Immature natural killer cell (primary cell): ENCODE measurements at regions not wholly inside any gene's neighbourhood (a gene's known extent, or its start where the extent isn't known, plus 50 kb on each side); places are given as distances from the start of the nearest gene placed in this dataset.
A peak's percentile ranks its signal among the peaks of the same experiment; 100 is the strongest.
"Not testable (repeated sequence)": the region's sequence is repeated elsewhere in the genome, so short reads cannot be mapped to it uniquely, and the experiment has no call there.

Experiments used
- DNase-seq, 3 donors: peaks; one replicate each; pipeline ENCODE4 v3.0.0; 2022; ENCODE audit warnings: mixed read lengths in 1 of 3
- H3K27ac Mint-ChIP-seq, 6 donors: one replicate each; pipeline ENCODE4 v1.8.0; 2020; ENCODE audit warnings: mixed read lengths in 6 of 6, mild to moderate bottlenecking in 5 of 6, inconsistent platforms in 4 of 6, moderate library complexity in 3 of 6
- H3K27me3 Mint-ChIP-seq, 3 donors: one replicate each; pipeline ENCODE4 v1.8.0; 2020 to 2021; ENCODE audit warnings: low read depth in 3 of 3, mild to moderate bottlenecking in 3 of 3, mixed read lengths in 3 of 3, moderate library complexity in 3 of 3, inconsistent platforms in 1 of 3
- H3K36me3 Mint-ChIP-seq, 3 donors: one replicate each; pipeline ENCODE4 v1.8.0; 2020; ENCODE audit warnings: mixed read lengths in 3 of 3, inconsistent platforms in 2 of 3, mild to moderate bottlenecking in 2 of 3
- H3K4me1 Mint-ChIP-seq, 2 donors: one replicate each; pipeline ENCODE4 v1.8.0; 2020; ENCODE audit warnings: inconsistent platforms in 2 of 2, mild to moderate bottlenecking in 2 of 2, mixed read lengths in 2 of 2, moderate library complexity in 1 of 2
- H3K4me3 Mint-ChIP-seq, 5 donors: one replicate each; pipeline ENCODE4 v1.8.0; 2020; ENCODE audit warnings: mild to moderate bottlenecking in 5 of 5, mixed read lengths in 5 of 5, inconsistent platforms in 3 of 5, moderate library complexity in 3 of 5
- H3K9me3 Mint-ChIP-seq, 6 donors: one replicate each; pipeline ENCODE4 v1.8.0; 2020; ENCODE audit warnings: mild to moderate bottlenecking in 6 of 6, mixed read lengths in 6 of 6, inconsistent platforms in 4 of 6, moderate library complexity in 3 of 6

DNA sequence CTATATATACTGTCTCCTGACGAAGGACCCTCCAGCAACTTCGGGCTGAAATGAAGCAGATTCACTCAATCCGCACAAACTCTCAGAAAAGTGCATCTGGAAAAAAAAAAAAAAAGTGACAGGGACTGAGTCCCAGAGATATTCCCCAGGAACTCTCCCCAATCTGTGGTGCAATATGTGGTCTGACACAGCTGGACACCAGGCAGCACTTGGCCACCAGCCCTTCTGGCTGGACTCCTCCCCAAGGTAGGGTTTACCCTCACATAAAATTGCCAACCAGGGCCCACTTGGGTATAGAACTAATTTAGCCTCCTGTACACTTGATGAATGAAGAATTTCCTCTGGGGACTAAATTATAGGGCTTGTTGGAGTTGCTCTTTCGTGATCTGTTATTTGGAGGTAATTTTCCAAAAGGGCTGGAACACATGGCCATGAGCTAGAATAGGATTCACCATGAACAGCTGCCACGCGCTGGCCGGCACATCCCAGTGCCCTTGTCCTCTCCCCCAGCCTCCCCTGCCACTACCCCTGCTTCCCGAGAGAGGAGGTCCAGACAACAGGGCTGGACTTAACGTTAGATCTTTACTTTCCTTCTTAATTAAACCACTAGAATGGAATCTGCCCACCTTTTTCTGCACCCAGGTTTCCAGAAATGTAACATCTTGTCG lies 379.2 kb downstream of the BMP2 start:
- no peaks in the 10 kb centered on the region for H3K36me3 Mint-ChIP-seq
- no peak overlapping the region for H3K4me3 Mint-ChIP-seq
- DNase-seq: no peak
- H3K27ac Mint-ChIP-seq: no peak overlapping the region
- H3K27me3 Mint-ChIP-seq: peaks cover 0 to 3% (median 0%) of the 10 kb centered on the region in 3 donors
- H3K4me1 Mint-ChIP-seq: no peaks in the 10 kb centered on the region
- peaks cover 0 to 20% (median 2%) of the 10 kb centered on the region in 6 donors for H3K9me3 Mint-ChIP-seq

DNA sequence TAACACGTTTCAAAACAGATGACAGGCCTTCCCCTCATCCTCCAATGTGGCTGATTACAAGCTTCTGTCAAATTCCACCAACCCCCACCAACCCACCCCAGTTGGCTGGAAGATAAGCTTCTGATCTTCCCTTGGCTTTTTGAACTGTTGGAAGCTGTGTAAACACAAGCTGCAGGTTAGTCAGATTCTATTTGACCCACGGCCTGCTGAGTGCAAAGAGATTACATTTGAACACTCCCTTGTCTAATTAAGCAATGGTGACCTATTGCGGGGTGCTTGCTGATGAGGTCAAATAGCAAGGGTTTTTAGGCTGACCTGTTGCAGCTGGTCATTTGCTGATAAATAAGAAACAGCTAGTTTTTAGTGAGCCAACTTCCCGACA lies 379.7 kb downstream of the BMP2 start:
- DNase-seq: no peak
- Mint-ChIP-seq H3K27ac (no peak overlapping the region), H3K36me3 (no peaks in the 10 kb centered on the region), H3K4me1 (no peaks in the 10 kb centered on the region), H3K4me3 (no peak overlapping the region), H3K27me3 (peaks cover 0 to 1% (median 0%) of the 10 kb centered on the region in 3 donors), H3K9me3 (peaks cover 0 to 20% (median 2%) of the 10 kb centered on the region in 6 donors)

DNA sequence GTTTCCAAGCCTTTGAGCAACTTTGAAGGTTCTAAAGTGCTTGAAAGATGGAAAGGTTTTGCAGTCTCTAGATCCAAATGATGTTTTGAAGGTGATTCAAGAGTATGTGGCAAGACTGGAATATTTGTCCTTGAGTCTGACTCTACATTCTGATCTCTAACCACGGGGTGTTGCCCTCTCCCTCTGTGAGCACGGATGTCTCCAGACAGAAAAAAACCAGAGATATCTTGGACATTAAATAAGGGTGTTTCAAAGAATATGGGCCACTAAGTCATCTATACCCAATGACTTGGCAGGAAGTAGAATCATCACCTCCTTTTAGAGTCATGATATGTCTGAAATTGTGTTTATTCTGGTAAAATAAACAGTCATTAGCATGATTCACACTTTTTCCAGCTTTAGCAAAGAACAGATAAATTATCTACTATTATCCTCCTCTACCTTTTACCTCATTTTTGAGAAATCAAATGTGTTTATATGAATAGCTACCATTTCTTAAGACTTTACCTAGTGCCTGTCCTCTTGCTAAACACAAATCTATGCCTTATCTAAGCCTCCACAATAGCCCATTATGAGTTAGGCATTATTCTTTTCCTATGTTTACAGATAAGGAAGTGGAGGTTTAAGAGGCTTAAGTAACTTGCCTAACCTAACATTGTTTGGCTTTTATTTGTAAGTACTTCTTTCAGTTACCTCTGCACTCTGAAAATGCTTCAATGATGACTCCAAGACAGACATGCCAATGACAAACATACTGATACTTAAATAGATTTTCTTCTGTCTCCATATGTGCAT lies 384.4 kb downstream of the BMP2 start:
- H3K27ac Mint-ChIP-seq: no peak overlapping the region
- no peaks in the 10 kb centered on the region for H3K4me1 Mint-ChIP-seq
- peaks cover 0 to 2% (median 0%) of the 10 kb centered on the region in 3 donors for H3K27me3 Mint-ChIP-seq
- no peak overlapping the region for H3K4me3 Mint-ChIP-seq
- H3K9me3 Mint-ChIP-seq: peaks cover 0 to 20% (median under 1%) of the 10 kb centered on the region in 6 donors
- H3K36me3 Mint-ChIP-seq: no peaks in the 10 kb centered on the region
- DNase-seq: no peak

GRCh38 chr20:7155282-7155681 lies 387.8 kb downstream of the BMP2 start:
- Mint-ChIP-seq H3K27ac (no peak overlapping the region), H3K9me3 (peaks cover 0 to 23% (median 2%) of the 10 kb centered on the region in 6 donors), H3K27me3 (peaks cover 0 to 2% (median 2%) of the 10 kb centered on the region in 3 donors), H3K36me3 (no peaks in the 10 kb centered on the region), H3K4me1 (no peaks in the 10 kb centered on the region), H3K4me3 (no peak overlapping the region)
- no peak for DNase-seq

GRCh38 chr20:7155794-7156193 lies 388.3 kb downstream of the BMP2 start:
- Mint-ChIP-seq H3K27ac (peak overlapping the region in 1 of 6 donors; percentile 38), H3K27me3 (peaks cover 0 to 2% (median 2%) of the 10 kb centered on the region in 3 donors), H3K4me3 (no peak overlapping the region), H3K36me3 (no peaks in the 10 kb centered on the region), H3K4me1 (no peaks in the 10 kb centered on the region), H3K9me3 (peaks cover 0 to 23% (median 2%) of the 10 kb centered on the region in 6 donors)
- no peak for DNase-seq

- no peak for DNase-seq
- no peak overlapping the region for H3K4me3 Mint-ChIP-seq
- peaks cover 0 to 36% (median 5%) of the 10 kb centered on the region in 6 donors for H3K9me3 Mint-ChIP-seq
- H3K27ac Mint-ChIP-seq: no peak overlapping the region
- H3K27me3 Mint-ChIP-seq: peaks cover 2 to 3% (median 3%) of the 10 kb centered on the region in 3 donors
- no peaks in the 10 kb centered on the region for H3K4me1 Mint-ChIP-seq
- peaks cover 0 to 5% (median 0%) of the 10 kb centered on the region in 3 donors for H3K36me3 Mint-ChIP-seq
These were observed 392.4 kb downstream of the BMP2 start for GRCh38 chr20:7159903-7160302.

DNA sequence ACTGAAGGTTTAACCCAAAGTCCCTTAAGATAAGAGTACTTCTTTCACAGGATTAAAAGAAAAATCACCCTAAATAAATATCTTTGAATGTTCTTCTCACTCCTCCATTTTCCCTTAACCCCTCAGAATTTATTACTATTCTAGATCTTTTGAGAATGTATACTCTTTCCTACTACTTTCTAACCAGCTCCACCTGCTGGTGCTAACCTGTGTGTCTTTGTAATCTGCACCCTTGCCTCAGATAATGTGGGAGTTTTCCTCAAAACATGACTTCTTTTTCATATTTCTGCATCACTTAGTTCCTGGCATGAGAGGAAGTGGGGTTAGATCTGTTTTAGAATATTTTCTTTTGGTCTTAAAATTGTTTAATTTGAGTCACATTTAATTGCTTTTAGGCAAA lies 394.2 kb downstream of the BMP2 start:
- Mint-ChIP-seq H3K9me3 (peaks cover 0 to 39% (median 9%) of the 10 kb centered on the region in 6 donors), H3K4me3 (no peak overlapping the region)

GRCh38 chr20:7171911-7172310 lies 404.4 kb downstream of the BMP2 start:
- no peak overlapping the region for H3K4me3 Mint-ChIP-seq
- no peaks in the 10 kb centered on the region for H3K36me3 Mint-ChIP-seq
- H3K4me1 Mint-ChIP-seq: no peaks in the 10 kb centered on the region
- no peak for DNase-seq
- no peak overlapping the region for H3K27ac Mint-ChIP-seq
- H3K9me3 Mint-ChIP-seq: peaks cover 0 to 12% (median 1%) of the 10 kb centered on the region in 6 donors
- H3K27me3 Mint-ChIP-seq: no peaks in the 10 kb centered on the region

More for the DNA sequence above, 394.2 kb downstream of the BMP2 start:
- H3K27ac Mint-ChIP-seq: no peak overlapping the region
- peaks cover 0 to 5% (median 0%) of the 10 kb centered on the region in 3 donors for H3K36me3 Mint-ChIP-seq
- peaks cover 2 to 6% (median 3%) of the 10 kb centered on the region in 3 donors for H3K27me3 Mint-ChIP-seq
- no peak for DNase-seq
- H3K4me1 Mint-ChIP-seq: no peaks in the 10 kb centered on the region

DNA sequence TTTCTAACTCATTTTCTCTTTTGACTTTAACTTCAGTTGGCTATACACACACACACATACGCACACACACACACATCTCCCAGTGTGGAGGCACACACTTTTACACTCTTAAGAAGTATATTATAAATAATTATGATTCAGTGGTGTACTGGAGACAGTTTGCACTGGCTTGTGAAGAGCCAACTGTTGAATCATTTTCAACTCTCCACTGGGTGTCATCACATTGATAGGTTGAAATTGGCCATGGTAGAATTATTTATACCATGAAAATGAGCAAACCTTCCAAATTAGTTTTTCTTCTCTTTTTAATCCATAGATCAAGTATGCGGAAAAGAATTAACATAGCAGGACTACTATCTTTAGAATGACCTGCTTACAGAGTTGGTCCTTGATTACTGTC lies 407.1 kb downstream of the BMP2 start:
- DNase-seq: no peak
- Mint-ChIP-seq H3K36me3 (no peaks in the 10 kb centered on the region), H3K27ac (no peak overlapping the region), H3K4me1 (no peaks in the 10 kb centered on the region), H3K4me3 (no peak overlapping the region), H3K27me3 (no peaks in the 10 kb centered on the region), H3K9me3 (peaks cover 0 to 9% (median 2%) of the 10 kb centered on the region in 6 donors)

- H3K4me3 Mint-ChIP-seq, H3K4me1 Mint-ChIP-seq, H3K27me3 Mint-ChIP-seq, H3K36me3 Mint-ChIP-seq, DNase-seq, H3K27ac Mint-ChIP-seq: not testable (repeated sequence)
- H3K9me3 Mint-ChIP-seq: peaks cover 0 to 17% (median 6%) of the 10 kb centered on the region in 6 donors
These were observed 408.3 kb downstream of the BMP2 start for GRCh38 chr20:7175827-7176226.

GRCh38 chr20:7178004-7178403 lies 410.5 kb downstream of the BMP2 start:
- Mint-ChIP-seq H3K36me3 (no peaks in the 10 kb centered on the region), H3K27me3 (peaks cover 0 to 4% (median 0%) of the 10 kb centered on the region in 3 donors), H3K9me3 (peaks cover 0 to 23% (median 12%) of the 10 kb centered on the region in 6 donors), H3K4me3 (no peak overlapping the region), H3K27ac (no peak overlapping the region), H3K4me1 (no peaks in the 10 kb centered on the region)
- no peak for DNase-seq

DNA sequence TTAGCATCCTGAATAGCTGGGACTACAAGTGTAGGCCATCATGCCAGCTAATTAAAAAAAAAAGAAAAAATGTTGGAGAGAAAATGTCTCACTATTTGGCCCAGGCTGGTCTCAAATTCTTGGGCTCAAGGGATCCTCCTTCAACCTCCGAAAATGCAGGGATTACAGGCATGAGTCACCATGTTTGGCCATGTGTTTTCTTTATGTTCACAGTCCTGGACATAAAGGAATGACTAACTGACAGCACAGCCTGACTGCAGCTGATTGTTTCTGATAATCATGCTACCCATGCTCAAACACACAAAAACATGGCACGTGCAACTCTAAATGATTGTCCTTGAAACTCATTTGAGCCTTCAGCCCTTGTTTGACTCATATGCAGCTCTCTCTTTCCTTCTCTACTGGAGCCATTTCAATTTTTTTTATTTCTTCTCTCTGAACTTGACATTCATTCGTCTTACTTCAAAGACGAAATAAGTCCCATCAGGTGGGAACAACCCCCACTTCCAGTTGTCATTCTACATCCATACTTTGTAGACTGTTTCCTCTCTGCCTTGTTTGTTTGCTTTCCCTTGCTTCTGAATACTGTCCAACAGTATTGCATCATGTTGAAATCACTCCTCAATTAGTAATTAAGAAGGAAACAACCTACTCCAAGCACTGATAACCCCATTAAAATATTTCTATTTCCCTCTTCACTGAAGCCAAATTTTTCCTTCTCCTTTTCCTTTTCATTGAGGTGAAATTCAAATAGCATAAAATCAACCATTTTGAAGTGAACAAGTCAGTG lies 413.0 kb downstream of the BMP2 start:
- no peaks in the 10 kb centered on the region for H3K36me3 Mint-ChIP-seq
- H3K27ac Mint-ChIP-seq: no peak overlapping the region
- H3K9me3 Mint-ChIP-seq: peaks cover 0 to 38% (median 13%) of the 10 kb centered on the region in 6 donors
- DNase-seq: no peak
- no peak overlapping the region for H3K4me3 Mint-ChIP-seq
- no peaks in the 10 kb centered on the region for H3K4me1 Mint-ChIP-seq
- peaks cover 0 to 4% (median 1%) of the 10 kb centered on the region in 3 donors for H3K27me3 Mint-ChIP-seq

- Mint-ChIP-seq H3K4me1 (no peaks in the 10 kb centered on the region), H3K4me3 (no peak overlapping the region), H3K36me3 (no peaks in the 10 kb centered on the region), H3K27ac (no peak overlapping the region), H3K9me3 (peaks cover 0 to 37% (median 5%) of the 10 kb centered on the region in 6 donors), H3K27me3 (peaks cover 0 to 4% (median under 1%) of the 10 kb centered on the region in 3 donors)
- no peak for DNase-seq
These were observed 421.7 kb downstream of the BMP2 start for GRCh38 chr20:7189231-7189630.

DNA sequence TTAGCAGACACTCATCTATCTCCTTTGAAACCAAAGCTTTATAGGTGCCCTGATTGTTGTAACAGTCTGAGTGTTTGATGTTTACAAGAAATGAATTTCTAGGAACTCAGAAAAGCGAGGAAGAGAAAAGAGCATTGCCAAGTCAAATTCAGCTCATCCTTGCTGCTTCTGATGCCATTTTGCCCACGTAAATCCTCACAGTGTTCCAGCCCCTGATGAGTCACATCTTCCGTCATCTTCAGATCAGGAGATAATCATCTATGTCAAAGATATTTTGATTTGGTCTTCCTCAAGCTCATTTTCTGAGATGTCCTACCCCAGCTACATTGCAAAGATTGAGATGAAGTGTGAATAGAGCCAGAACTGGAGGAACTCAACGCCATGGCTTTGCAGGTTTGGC lies 426.2 kb downstream of the BMP2 start:
- H3K4me3 Mint-ChIP-seq: no peak overlapping the region
- H3K27ac Mint-ChIP-seq: no peak overlapping the region
- no peaks in the 10 kb centered on the region for H3K4me1 Mint-ChIP-seq
- H3K9me3 Mint-ChIP-seq: peaks cover 0 to 28% (median 9%) of the 10 kb centered on the region in 6 donors
- no peaks in the 10 kb centered on the region for H3K36me3 Mint-ChIP-seq
- DNase-seq: no peak
- peaks cover 0 to 3% (median 1%) of the 10 kb centered on the region in 3 donors for H3K27me3 Mint-ChIP-seq
